ENCODE measurements at regions not wholly inside any gene's neighbourhood (a gene's known extent, or its start where the extent isn't known, plus 50 kb on each side); places are given as distances from the start of the nearest gene placed in this dataset.
"Not testable (repeated sequence)": the region's sequence is repeated elsewhere in the genome, so short reads cannot be mapped to it uniquely, and the experiment has no call there.

GRCh38 chr4:126761947-126762662 is 870.7 kb upstream of the INTU start:
- H3K9me3 ChIP-seq: no peaks in the 10 kb centered on the region
- no peak overlapping the region for H3K4me3 ChIP-seq
- H3K27ac ChIP-seq: no peak overlapping the region
- H3K36me3 ChIP-seq: no peaks in the 10 kb centered on the region
- TF ChIP-seq POLR2A (IDR thresholded peaks at IDR 0.05): no peak
- TF ChIP-seq CTCF (IDR thresholded peaks at IDR 0.05): no peak
- TF ChIP-seq POLR2AphosphoS5 (IDR thresholded peaks at IDR 0.05; ENCODE audit: insufficient read depth in 1 of 2, low read depth in 1 of 2): no peak
- DNase-seq (ENCODE audit: extremely low spot score in 2 of 2): no peak
- no peaks in the 10 kb centered on the region for H3K27me3 ChIP-seq
- intact Hi-C loops (cut with DNase I): no loop called here
- H3K4me1 ChIP-seq: no peaks in the 10 kb centered on the region

- H3K36me3 ChIP-seq: no peaks in the 10 kb centered on the region
- no peak for DNase-seq (ENCODE audit: extremely low spot score in 2 of 2)
- no peak overlapping the region for H3K4me3 ChIP-seq
- TF ChIP-seq POLR2AphosphoS5 (IDR thresholded peaks at IDR 0.05; ENCODE audit: insufficient read depth in 1 of 2, low read depth in 1 of 2) (no peak), CTCF (IDR thresholded peaks at IDR 0.05) (no peak), POLR2A (IDR thresholded peaks at IDR 0.05) (no peak)
- H3K9me3 ChIP-seq: no peaks in the 10 kb centered on the region
- H3K27me3 ChIP-seq: no peaks in the 10 kb centered on the region
- no peak overlapping the region for H3K27ac ChIP-seq
- H3K4me1 ChIP-seq: no peaks in the 10 kb centered on the region
- intact Hi-C loops (cut with DNase I): no loop called here
These were observed 870.0 kb upstream of the INTU start for GRCh38 chr4:126762663-126763247.

GRCh38 chr4:126766241-126766640 is 866.5 kb upstream of the INTU start:
- Histone ChIP-seq H3K27ac (no peak overlapping the region), H3K4me3 (no peak overlapping the region), H3K4me1 (no peaks in the 10 kb centered on the region), H3K9me3 (no peaks in the 10 kb centered on the region), H3K27me3 (no peaks in the 10 kb centered on the region), H3K36me3 (no peaks in the 10 kb centered on the region)
- intact Hi-C loops (cut with DNase I): no loop called here
- no peak for TF ChIP-seq POLR2A (IDR thresholded peaks at IDR 0.05)
- TF ChIP-seq CTCF (IDR thresholded peaks at IDR 0.05): no peak
- no peak for TF ChIP-seq POLR2AphosphoS5 (IDR thresholded peaks at IDR 0.05; ENCODE audit: insufficient read depth in 1 of 2, low read depth in 1 of 2)
- no peak for DNase-seq (ENCODE audit: extremely low spot score in 2 of 2)

GRCh38 chr4:126768338-126768737 is 864.4 kb upstream of the INTU start:
- TF ChIP-seq POLR2AphosphoS5 (IDR thresholded peaks at IDR 0.05; ENCODE audit: insufficient read depth in 1 of 2, low read depth in 1 of 2) (no peak), CTCF (IDR thresholded peaks at IDR 0.05) (no peak), POLR2A (IDR thresholded peaks at IDR 0.05) (no peak)
- no peak overlapping the region for H3K4me3 ChIP-seq
- intact Hi-C loops (cut with DNase I): no loop called here
- no peaks in the 10 kb centered on the region for H3K9me3 ChIP-seq
- DNase-seq (ENCODE audit: extremely low spot score in 2 of 2): no peak
- H3K4me1 ChIP-seq: no peaks in the 10 kb centered on the region
- no peaks in the 10 kb centered on the region for H3K27me3 ChIP-seq
- no peaks in the 10 kb centered on the region for H3K36me3 ChIP-seq
- H3K27ac ChIP-seq: no peak overlapping the region

GRCh38 chr4:126770811-126771553 is 861.8 kb upstream of the INTU start:
- intact Hi-C loops (cut with DNase I): not testable (repeated sequence)

GRCh38 chr4:126771618-126772017 is 861.1 kb upstream of the INTU start:
- H3K4me3 ChIP-seq; H3K9me3 ChIP-seq; H3K27me3 ChIP-seq; H3K36me3 ChIP-seq; H3K27ac ChIP-seq; H3K4me1 ChIP-seq; intact Hi-C loops (cut with DNase I); DNase-seq (ENCODE audit: extremely low spot score in 2 of 2): not testable (repeated sequence)

More at GRCh38 chr4:126770811-126771553, 861.8 kb upstream of the INTU start:
- DNase-seq (ENCODE audit: extremely low spot score in 2 of 2); H3K27me3 ChIP-seq; H3K4me3 ChIP-seq; H3K4me1 ChIP-seq; H3K36me3 ChIP-seq; H3K27ac ChIP-seq; H3K9me3 ChIP-seq: not testable (repeated sequence)
